ENCODE measurements at regions not wholly inside any gene's neighbourhood (a gene's known extent, or its start where the extent isn't known, plus 50 kb on each side); places are given as distances from the start of the nearest gene placed in this dataset.

GRCh38 chr7:68491523-68492358, 1106.5 kb upstream of the AUTS2 start:
- TF ChIP-seq EZH2phosphoT487 (IDR thresholded peaks at IDR 0.05; ENCODE audit: borderline replicate concordance, low read length) (no peak), EZH2 (IDR thresholded peaks at IDR 0.05; ENCODE audit: low read length, unreplicated experiment) (no peak)
- TF ChIP-seq, protein P1, sequence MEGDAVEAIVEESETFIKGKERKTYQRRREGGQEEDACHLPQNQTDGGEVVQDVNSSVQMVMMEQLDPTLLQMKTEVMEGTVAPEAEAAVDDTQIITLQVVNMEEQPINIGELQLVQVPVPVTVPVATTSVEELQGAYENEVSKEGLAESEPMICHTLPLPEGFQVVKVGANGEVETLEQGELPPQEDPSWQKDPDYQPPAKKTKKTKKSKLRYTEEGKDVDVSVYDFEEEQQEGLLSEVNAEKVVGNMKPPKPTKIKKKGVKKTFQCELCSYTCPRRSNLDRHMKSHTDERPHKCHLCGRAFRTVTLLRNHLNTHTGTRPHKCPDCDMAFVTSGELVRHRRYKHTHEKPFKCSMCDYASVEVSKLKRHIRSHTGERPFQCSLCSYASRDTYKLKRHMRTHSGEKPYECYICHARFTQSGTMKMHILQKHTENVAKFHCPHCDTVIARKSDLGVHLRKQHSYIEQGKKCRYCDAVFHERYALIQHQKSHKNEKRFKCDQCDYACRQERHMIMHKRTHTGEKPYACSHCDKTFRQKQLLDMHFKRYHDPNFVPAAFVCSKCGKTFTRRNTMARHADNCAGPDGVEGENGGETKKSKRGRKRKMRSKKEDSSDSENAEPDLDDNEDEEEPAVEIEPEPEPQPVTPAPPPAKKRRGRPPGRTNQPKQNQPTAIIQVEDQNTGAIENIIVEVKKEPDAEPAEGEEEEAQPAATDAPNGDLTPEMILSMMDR (conservative IDR thresholded peaks at IDR 0.05; ENCODE audit: low read depth, low read length): no peak
- no peaks in the 10 kb centered on the region for H4K20me1 ChIP-seq (ENCODE audit: low read length)
- BruUV-seq (replicated peaks): no TSS peak

GRCh38 chr7:68492359-68492690, 1106.0 kb upstream of the AUTS2 start:
- no peak for DNase-seq
- H3K4me3 ChIP-seq (ENCODE audit: low read length): no peak overlapping the region
- no TSS peak for BruUV-seq (replicated peaks)
- H3K9me3 ChIP-seq (ENCODE audit: low read length): no peaks in the 10 kb centered on the region
- intact Hi-C loops (cut with micrococcal nuclease): no loop called here
- POLR2A ChIA-PET (ENCODE audit: unreplicated experiment): no interaction called here
- ATAC-seq: no peak
- no peak overlapping the region for H3K9ac ChIP-seq (ENCODE audit: low read length)
- no peaks in the 10 kb centered on the region for H3K4me1 ChIP-seq (ENCODE audit: insufficient read depth, low read length)
- no peaks in the 10 kb centered on the region for H3K36me3 ChIP-seq (ENCODE audit: low read depth, low read length)
- TF ChIP-seq EZH2phosphoT487 (IDR thresholded peaks at IDR 0.05; ENCODE audit: borderline replicate concordance, low read length) (no peak), EZH2 (IDR thresholded peaks at IDR 0.05; ENCODE audit: low read length, unreplicated experiment) (no peak)
- TF ChIP-seq, protein P1 (conservative IDR thresholded peaks at IDR 0.05; ENCODE audit: low read depth, low read length): no peak
- no peaks in the 10 kb centered on the region for H4K20me1 ChIP-seq (ENCODE audit: low read length)
- no peaks in the 10 kb centered on the region for H3K27me3 ChIP-seq (ENCODE audit: low read length)
- no peaks in the 10 kb centered on the region for H3K79me2 ChIP-seq (ENCODE audit: low read length)
- H3K4me2 ChIP-seq (ENCODE audit: low read length): no peak overlapping the region
- H3K9me2 ChIP-seq (replicated peaks; ENCODE audit: low read length): no peaks in the 10 kb centered on the region
- H2AFZ ChIP-seq (ENCODE audit: low read length): no peak overlapping the region
- CTCF ChIA-PET: no interaction called here
- no peaks in the 10 kb centered on the region for H3F3A ChIP-seq (ENCODE audit: low read length, unreplicated experiment)
- no peak overlapping the region for H3K27ac ChIP-seq (ENCODE audit: low read length)

More at GRCh38 chr7:68491523-68492358, 1106.5 kb upstream of the AUTS2 start:
- Histone ChIP-seq H3K9me2 (replicated peaks; ENCODE audit: low read length) (no peaks in the 10 kb centered on the region), H3K27me3 (ENCODE audit: low read length) (no peaks in the 10 kb centered on the region), H3K4me1 (ENCODE audit: insufficient read depth, low read length) (no peaks in the 10 kb centered on the region), H3K9ac (ENCODE audit: low read length) (no peak overlapping the region), H3K4me3 (ENCODE audit: low read length) (no peak overlapping the region), H3K4me2 (ENCODE audit: low read length) (no peak overlapping the region), H2AFZ (ENCODE audit: low read length) (no peak overlapping the region), H3K9me3 (ENCODE audit: low read length) (no peaks in the 10 kb centered on the region), H3F3A (ENCODE audit: low read length, unreplicated experiment) (no peaks in the 10 kb centered on the region), H3K79me2 (ENCODE audit: low read length) (no peaks in the 10 kb centered on the region), H3K36me3 (ENCODE audit: low read depth, low read length) (no peaks in the 10 kb centered on the region), H3K27ac (ENCODE audit: low read length) (no peak overlapping the region)
- intact Hi-C loops (cut with micrococcal nuclease): no loop called here
- DNase-seq (no peak), ATAC-seq (no peak)
- POLR2A ChIA-PET (ENCODE audit: unreplicated experiment): no interaction called here
- CTCF ChIA-PET: no interaction called here

- Histone ChIP-seq H3K9me3 (ENCODE audit: low read length) (peaks cover 11% of the 10 kb centered on the region; the same call in 1 of the 2 replicates), H2AFZ (ENCODE audit: low read length) (no peak overlapping the region), H3K4me1 (ENCODE audit: insufficient read depth, low read length) (no peaks in the 10 kb centered on the region), H4K20me1 (ENCODE audit: low read length) (no peaks in the 10 kb centered on the region), H3F3A (ENCODE audit: low read length, unreplicated experiment) (no peaks in the 10 kb centered on the region), H3K27me3 (ENCODE audit: low read length) (no peaks in the 10 kb centered on the region), H3K79me2 (ENCODE audit: low read length) (no peaks in the 10 kb centered on the region), H3K9ac (ENCODE audit: low read length) (no peak overlapping the region), H3K36me3 (ENCODE audit: low read depth, low read length) (no peaks in the 10 kb centered on the region), H3K4me2 (ENCODE audit: low read length) (no peak overlapping the region), H3K9me2 (replicated peaks; ENCODE audit: low read length) (no peaks in the 10 kb centered on the region), H3K27ac (ENCODE audit: low read length) (no peak overlapping the region), H3K4me3 (ENCODE audit: low read length) (no peak overlapping the region)
- CTCF ChIA-PET: no interaction called here
- ATAC-seq (no peak), DNase-seq (no peak)
- intact Hi-C loops (cut with micrococcal nuclease): no loop called here
- POLR2A ChIA-PET (ENCODE audit: unreplicated experiment): no interaction called here
- TF ChIP-seq, protein P1 (conservative IDR thresholded peaks at IDR 0.05; ENCODE audit: low read depth, low read length): no peak
- TF ChIP-seq EZH2phosphoT487 (IDR thresholded peaks at IDR 0.05; ENCODE audit: borderline replicate concordance, low read length): no peak
- no peak for TF ChIP-seq EZH2 (IDR thresholded peaks at IDR 0.05; ENCODE audit: low read length, unreplicated experiment)
- BruUV-seq (replicated peaks): no TSS peak
Measured at GRCh38 chr7:68503400-68503799, 1094.9 kb upstream of the AUTS2 start.
